Mesothelial cell of epicardium (in vitro differentiated cells): ENCODE measurements at regions not wholly inside any gene's neighbourhood (a gene's known extent, or its start where the extent isn't known, plus 50 kb on each side); places are given as distances from the start of the nearest gene placed in this dataset.

Experiments used
- DNase-seq, 2 experiments: peaks; one replicate each; pipeline ENCODE4 v3.0.0; 2021; ENCODE audit warnings: low spot score in 2 of 2; ENCODE audit not compliant: unreplicated experiment in 2 of 2
- H3K27ac Mint-ChIP-seq: 2 replicates; pipeline ENCODE4 v1.8.0; 2021; ENCODE audit warnings: mixed read lengths
- H3K27me3 Mint-ChIP-seq: 2 replicates; pipeline ENCODE4 v1.8.0; 2021; ENCODE audit warnings: low read depth, mixed read lengths
- H3K36me3 Mint-ChIP-seq: 2 replicates; pipeline ENCODE4 v1.8.0; 2021; ENCODE audit warnings: mixed read lengths
- H3K4me1 Mint-ChIP-seq: 2 replicates; pipeline ENCODE4 v1.8.0; 2021; ENCODE audit warnings: mixed read lengths
- H3K4me3 Mint-ChIP-seq: 2 replicates; pipeline ENCODE4 v1.8.0; 2021; ENCODE audit warnings: mild to moderate bottlenecking, moderate library complexity, mixed read lengths
- H3K9me3 Mint-ChIP-seq: 2 replicates; pipeline ENCODE4 v1.8.0; 2021; ENCODE audit warnings: mixed read lengths
- CTCF ChIP-seq: fragments of 200-600 bp; sonication (generic); IDR thresholded peaks from one replicate; pipeline ENCODE4 v1.5.0; 2021; ENCODE audit warnings: antibody characterized with exemption; ENCODE audit not compliant: unreplicated experiment

GRCh38 chr17:43334738-43335402 lies 63.9 kb upstream of the ARL4D start:
- Mint-ChIP-seq H3K9me3 (no peaks in the 10 kb centered on the region), H3K4me3 (no peak overlapping the region), H3K27me3 (peaks cover 5% of the 10 kb centered on the region), H3K4me1 (peaks cover 34% of the 10 kb centered on the region), H3K36me3 (no peaks in the 10 kb centered on the region), H3K27ac (peak overlapping the region; percentile 87)
- no peak for DNase-seq
- no peak for TF ChIP-seq CTCF

- H3K27me3 Mint-ChIP-seq: peaks cover 10% of the 10 kb centered on the region
- no peak for TF ChIP-seq CTCF
- no peaks in the 10 kb centered on the region for H3K36me3 Mint-ChIP-seq
- no peaks in the 10 kb centered on the region for H3K9me3 Mint-ChIP-seq
- no peak for DNase-seq
- H3K4me3 Mint-ChIP-seq: no peak overlapping the region
- H3K4me1 Mint-ChIP-seq: peaks cover 46% of the 10 kb centered on the region
- H3K27ac Mint-ChIP-seq: no peak overlapping the region
Measured at GRCh38 chr17:43333433-43333943, 65.3 kb upstream of the ARL4D start.

- no peak overlapping the region for H3K4me3 Mint-ChIP-seq
- no peak for DNase-seq
- no peak overlapping the region for H3K27ac Mint-ChIP-seq
- TF ChIP-seq CTCF: no peak
- no peaks in the 10 kb centered on the region for H3K9me3 Mint-ChIP-seq
- H3K27me3 Mint-ChIP-seq: peaks cover 10% of the 10 kb centered on the region
- H3K4me1 Mint-ChIP-seq: peaks cover 53% of the 10 kb centered on the region
- no peaks in the 10 kb centered on the region for H3K36me3 Mint-ChIP-seq
Measured at GRCh38 chr17:43332230-43332629, 66.6 kb upstream of the ARL4D start.

- peaks cover 64% of the 10 kb centered on the region for H3K4me1 Mint-ChIP-seq
Measured at GRCh38 chr17:43330876-43331639, 67.7 kb upstream of the ARL4D start.

GRCh38 chr17:43329183-43329582 lies 69.6 kb upstream of the ARL4D start:
- Mint-ChIP-seq H3K9me3 (no peaks in the 10 kb centered on the region), H3K4me1 (peaks cover 59% of the 10 kb centered on the region), H3K36me3 (no peaks in the 10 kb centered on the region), H3K4me3 (no peak overlapping the region), H3K27ac (no peak overlapping the region), H3K27me3 (peaks cover 10% of the 10 kb centered on the region)
- no peak for TF ChIP-seq CTCF
- DNase-seq: no peak

More at GRCh38 chr17:43330876-43331639, 67.7 kb upstream of the ARL4D start:
- Mint-ChIP-seq H3K4me3 (no peak overlapping the region), H3K27ac (no peak overlapping the region), H3K27me3 (peaks cover 10% of the 10 kb centered on the region), H3K36me3 (no peaks in the 10 kb centered on the region), H3K9me3 (no peaks in the 10 kb centered on the region)
- DNase-seq: no peak
- TF ChIP-seq CTCF: no peak
